H9 (cell line): ENCODE measurements at regions not wholly inside any gene's neighbourhood (a gene's known extent, or its start where the extent isn't known, plus 50 kb on each side); places are given as distances from the start of the nearest gene placed in this dataset.

Experiments
- DNase-seq: peaks from one replicate; pipeline ENCODE4 v3.0.0-alpha.2; 2017
- H2AFZ ChIP-seq: one replicate; pipeline ENCODE4 v1.6.1; 2013; ENCODE audit warnings: mild to moderate bottlenecking, low read length, control low read depth, moderate library complexity
- H2AK5ac ChIP-seq: 2 replicates; pipeline ENCODE4 v1.6.1; 2013; ENCODE audit warnings: low read length, control low read depth, mixed read lengths; ENCODE audit not compliant: insufficient read length
- H2BK120ac ChIP-seq: one replicate; pipeline ENCODE4 v1.6.1; 2013; ENCODE audit warnings: low read depth, mild to moderate bottlenecking, low read length, control low read depth, inconsistent platforms; ENCODE audit not compliant: poor library complexity, severe bottlenecking
- H2BK12ac ChIP-seq: 2 replicates; pipeline ENCODE4 v1.6.1; 2013; ENCODE audit warnings: low read length, control low read depth, mixed read lengths, low read depth; ENCODE audit not compliant: insufficient read length
- H2BK15ac ChIP-seq: 2 replicates; pipeline ENCODE4 v1.6.1; 2013; ENCODE audit warnings: low read depth, low read length, control low read depth
- H2BK20ac ChIP-seq: one replicate; pipeline ENCODE4 v1.6.1; 2013; ENCODE audit warnings: low read depth, mild to moderate bottlenecking, low read length, control low read depth, inconsistent platforms; ENCODE audit not compliant: poor library complexity, severe bottlenecking
- H2BK5ac ChIP-seq: 2 replicates; pipeline ENCODE4 v1.6.1; 2013; ENCODE audit warnings: low read length, control low read depth, mixed read lengths; ENCODE audit not compliant: insufficient read length
- H3K14ac ChIP-seq: 2 replicates; pipeline ENCODE4 v1.6.1; 2013; ENCODE audit warnings: low read length, control low read depth; ENCODE audit not compliant: insufficient read depth
- H3K18ac ChIP-seq: 2 replicates; pipeline ENCODE4 v1.6.1; 2013; ENCODE audit warnings: low read depth, mild to moderate bottlenecking, mixed read lengths, low read length, control low read depth; ENCODE audit not compliant: insufficient read length
- H3K23ac ChIP-seq: 2 replicates; pipeline ENCODE4 v1.6.1; 2013; ENCODE audit warnings: low read length, control low read depth, mixed read lengths, low read depth; ENCODE audit not compliant: insufficient read length
- H3K23me2 ChIP-seq: 2 replicates; pipeline ENCODE4 v1.6.1; 2013; ENCODE audit warnings: low read depth, mild to moderate bottlenecking, mixed read lengths, low read length, control low read depth; ENCODE audit not compliant: insufficient read length, poor library complexity, severe bottlenecking
- H3K27ac ChIP-seq: 2 replicates; pipeline ENCODE4 v1.5.1; 2013; ENCODE audit warnings: low read length, control low read depth, mixed read lengths, low read depth; ENCODE audit not compliant: insufficient read length
- H3K27me3 ChIP-seq: 2 replicates; pipeline ENCODE4 v1.6.1; 2013; ENCODE audit warnings: low read length, control low read depth, inconsistent platforms; ENCODE audit not compliant: insufficient read depth
- H3K4ac ChIP-seq: 2 replicates; pipeline ENCODE4 v1.6.1; 2013; ENCODE audit warnings: low read depth, mild to moderate bottlenecking, control low read depth, inconsistent platforms, low read length, moderate library complexity
- H3K4me1 ChIP-seq: 2 replicates; pipeline ENCODE4 v1.6.1; 2013; ENCODE audit warnings: low read length, control low read depth, inconsistent platforms; ENCODE audit not compliant: insufficient read depth
- H3K4me2 ChIP-seq: 2 replicates; pipeline ENCODE4 v1.6.1; 2013; ENCODE audit warnings: low read length, control low read depth, mixed read lengths; ENCODE audit not compliant: insufficient read length, insufficient read depth
- H3K56ac ChIP-seq: 2 replicates; pipeline ENCODE4 v1.6.1; 2013; ENCODE audit warnings: low read depth, mild to moderate bottlenecking, mixed read lengths, low read length, control low read depth; ENCODE audit not compliant: insufficient read length
- H3K79me1 ChIP-seq: 2 replicates; pipeline ENCODE4 v1.6.1; 2013; ENCODE audit warnings: low read depth, mild to moderate bottlenecking, moderate library complexity, low read length, control low read depth, inconsistent platforms; ENCODE audit not compliant: insufficient read depth, poor library complexity, severe bottlenecking
- H3K79me2 ChIP-seq: 2 replicates; pipeline ENCODE4 v1.6.1; 2013; ENCODE audit warnings: low read length, control low read depth, inconsistent platforms; ENCODE audit not compliant: insufficient read depth
- H3K9ac ChIP-seq: 2 replicates; pipeline ENCODE4 v1.6.1; 2013; ENCODE audit warnings: low read length, control low read depth, mixed read lengths; ENCODE audit not compliant: insufficient read length; ENCODE audit errors: extremely low read depth
- H3K9me3 ChIP-seq: one replicate; pipeline ENCODE4 v1.6.1; 2013; ENCODE audit warnings: low read depth, low read length, inconsistent platforms; ENCODE audit not compliant: control insufficient read depth
- H3T11ph ChIP-seq: one replicate; pipeline ENCODE4 v1.6.1; 2013; ENCODE audit warnings: mild to moderate bottlenecking, low read length, control low read depth, inconsistent platforms
- H4K20me1 ChIP-seq: one replicate; pipeline ENCODE4 v1.6.1; 2013; ENCODE audit not compliant: control insufficient read depth, insufficient read length, insufficient read depth
- H4K5ac ChIP-seq: 2 replicates; pipeline ENCODE4 v1.6.1; 2013; ENCODE audit warnings: low read depth, mild to moderate bottlenecking, mixed read lengths, low read length, control low read depth; ENCODE audit not compliant: insufficient read length
- H4K8ac ChIP-seq: replicated peaks from 2 replicates; pipeline ENCODE4 v1.6.1; 2013; ENCODE audit warnings: low read length, control low read depth, mixed read lengths, low read depth; ENCODE audit not compliant: insufficient read length
- H4K91ac ChIP-seq: 2 replicates; pipeline ENCODE4 v1.6.1; 2013; ENCODE audit warnings: low read depth, mild to moderate bottlenecking, moderate library complexity, mixed read lengths, low read length, control low read depth; ENCODE audit not compliant: insufficient read length
- H3K27ac Mint-ChIP-seq, 3 experiments: 2 replicates in 2 of 3; 3 replicates in 1 of 3; pipeline ENCODE4 v1.8.0; 2020 to 2021; ENCODE audit warnings: mixed read lengths in 3 of 3, mild to moderate bottlenecking in 1 of 3, moderate library complexity in 1 of 3
- H3K27me3 Mint-ChIP-seq: 2 replicates; pipeline ENCODE4 v1.8.0; 2021; ENCODE audit warnings: low read depth, mild to moderate bottlenecking, moderate library complexity, mixed read lengths
- H3K36me3 Mint-ChIP-seq, 3 experiments: 2 replicates in 2 of 3; 3 replicates in 1 of 3; pipeline ENCODE4 v1.8.0; 2020 to 2021; ENCODE audit warnings: low read depth in 3 of 3, mixed read lengths in 3 of 3; ENCODE audit not compliant: insufficient read depth in 1 of 3
- H3K4me1 Mint-ChIP-seq, 2 experiments: 2 replicates each; pipeline ENCODE4 v1.8.0; 2020; ENCODE audit warnings: mixed read lengths in 2 of 2
- H3K4me3 Mint-ChIP-seq, 2 experiments: 2 replicates in 1 of 2; 3 replicates in 1 of 2; pipeline ENCODE4 v1.8.0; 2020 to 2021; ENCODE audit warnings: mild to moderate bottlenecking in 2 of 2, mixed read lengths in 2 of 2, moderate library complexity in 1 of 2
- H3K9me3 Mint-ChIP-seq, 2 experiments: 2 replicates in 1 of 2; 3 replicates in 1 of 2; pipeline ENCODE4 v1.8.0; 2020; ENCODE audit warnings: mild to moderate bottlenecking in 2 of 2, mixed read lengths in 2 of 2, moderate library complexity in 1 of 2
- CTCF ChIP-seq: fragments of 200-600 bp; sonication (generic); conservative IDR thresholded peaks from 3 replicates; pipeline ENCODE4 v1.8.0; 2021; ENCODE audit warnings: antibody characterized with exemption, mild to moderate bottlenecking
- WGBS: extraction: QIAGEN DNeasy Blood & Tissue Kit; methylation state at CpG from one replicate; pipeline ENCODE4 v1.1.7; 2013; ENCODE audit warnings: missing lambda C conversion rate, low lambda C conversion rate, mixed read lengths; ENCODE audit not compliant: insufficient read length; ENCODE audit errors: extremely low coverage; 5-methylcytosine and 5-hydroxymethylcytosine counted together

- Histone ChIP-seq H2BK120ac (no peak overlapping the region), H4K91ac (no peak overlapping the region), H2AFZ (no peak overlapping the region), H3K23me2 (no peaks in the 10 kb centered on the region), H3K9me3 (no peaks in the 10 kb centered on the region), H3K4ac (no peak overlapping the region), H3K4me1 (no peaks in the 10 kb centered on the region), H3K9ac (no peak overlapping the region), H3K27me3 (no peaks in the 10 kb centered on the region), H3K56ac (no peak overlapping the region), H3K79me1 (no peaks in the 10 kb centered on the region), H3K79me2 (no peaks in the 10 kb centered on the region), H2BK12ac (no peak overlapping the region), H4K5ac (no peak overlapping the region), H3K4me2 (no peak overlapping the region), H3K27ac (no peak overlapping the region), H3K18ac (no peak overlapping the region), H2AK5ac (no peak overlapping the region), H2BK15ac (no peak overlapping the region), H3K14ac (no peak overlapping the region), H3T11ph (no peak overlapping the region), H4K8ac (no peak overlapping the region), H3K23ac (no peak overlapping the region), H2BK5ac (no peak overlapping the region), H4K20me1 (no peaks in the 10 kb centered on the region), H2BK20ac (no peak overlapping the region)
- peaks cover 0 to 13% (median 1%) of the 10 kb centered on the region in 3 experiments; a peak in 4 of 7 replicates for H3K36me3 Mint-ChIP-seq
- peaks cover 0 to 8% of the 10 kb centered on the region in 2 experiments; a peak in 3 of 4 replicates for H3K4me1 Mint-ChIP-seq
- TF ChIP-seq CTCF, result no peak
- DNase-seq, result no peak
- H3K9me3 Mint-ChIP-seq, result peaks cover 6 to 8% of the 10 kb centered on the region in 2 experiments; a peak in 4 of 5 replicates
- no CpG with 5 or more reads among the region's 4 CpGs for WGBS
- H3K27me3 Mint-ChIP-seq, result no peaks in the 10 kb centered on the region
- H3K4me3 Mint-ChIP-seq, result no peak overlapping the region
- no peak overlapping the region for H3K27ac Mint-ChIP-seq
Observed at GRCh38 chr5:166331521-166331920, 1959.9 kb upstream of the WWC1 start.
